HCT116 (cell line): ENCODE measurements at regions not wholly inside any gene's neighbourhood (a gene's known extent, or its start where the extent isn't known, plus 50 kb on each side); places are given as distances from the start of the nearest gene placed in this dataset.

Experiments
- ATAC-seq: fragments of 200-7000 bp; cut with Tn5 transposase; 2 replicates; pipeline ENCODE4 v1.9.1; 2020; ENCODE audit warnings: mild to moderate bottlenecking, moderate library complexity
- BruUV-seq: library from RNA; stranded (reverse); fragments of 400-500 nt; replicated peaks from 2 replicates; lab custom pipeline; 2021; lab: Mats Ljungman, UMichigan
- CTCF ChIA-PET: fragments of 300-600 bp; sonication (Branson Sonifier 250); formaldehyde crosslinking; loops from one replicate; lab custom pipeline; 2021; ENCODE audit warnings: antibody characterized with exemption; lab: Charles Lee
- POLR2A ChIA-PET: fragments of 300-600, 350-600 bp; sonication (Branson Sonifier 250); formaldehyde crosslinking; loops from one replicate; lab custom pipeline; 2021; ENCODE audit warnings: antibody characterized with exemption; lab: Charles Lee
- RAD21 ChIA-PET, 2 experiments: fragments of 300-600 bp; sonication (Branson Sonifier 250); formaldehyde crosslinking; loops; one replicate each; lab custom pipeline; 2023; ENCODE audit warnings: low total read pairs in 2 of 2; ENCODE audit not compliant: uncharacterized antibody in 2 of 2, unreplicated experiment in 2 of 2, low non-redundant PET in 1 of 2; lab: Charles Lee
- DNase-seq: peaks from one replicate; pipeline ENCODE4 v3.0.0-alpha.2; 2010; ENCODE audit warnings: low read depth, low spot score
- H2AFZ ChIP-seq: fragments of 200-600 bp; shearing (Covaris generic), sonication (generic); 2 replicates; pipeline ENCODE4 v1.6.1; 2017; ENCODE audit warnings: low read depth, mixed run types, mixed read lengths, antibody characterized with exemption, low read length; ENCODE audit not compliant: poor library complexity, severe bottlenecking
- H3K27ac ChIP-seq: 2 replicates; pipeline ENCODE4 v1.5.1; 2012; ENCODE audit warnings: low read depth, low read length
- H3K27me3 ChIP-seq: fragments of 200-600 bp; sonication (generic); 2 replicates; pipeline ENCODE4 v1.6.1; 2016; ENCODE audit warnings: mixed run types, low read length, mixed read lengths; ENCODE audit not compliant: insufficient read depth
- H3K36me3 ChIP-seq, 2 experiments: fragments of 200-500 bp in 1 of 2; fragments of 200-600 bp in 1 of 2; sonication (Bioruptor generic) in 1 of 2; sonication (generic) in 1 of 2; 2 replicates each; pipeline versions ENCODE4 v1.5.1 to v1.6.1; 2014 to 2016; ENCODE audit warnings: low read length in 2 of 2, inconsistent platforms in 1 of 2, mixed read lengths in 1 of 2, mixed run types in 1 of 2; ENCODE audit not compliant: insufficient read depth in 2 of 2, control insufficient read depth in 1 of 2
- H3K4me1 ChIP-seq, 2 experiments: fragments of 200-600 bp in 1 of 2; sonication (generic) in 1 of 2; 2 replicates each; pipeline versions ENCODE4 v1.5.1 to v1.6.1; 2012 to 2017; ENCODE audit warnings: low read length in 2 of 2, inconsistent platforms in 1 of 2, mild to moderate bottlenecking in 1 of 2, mixed read lengths in 1 of 2, mixed run types in 1 of 2, moderate library complexity in 1 of 2; ENCODE audit not compliant: insufficient read depth in 2 of 2, control insufficient read depth in 1 of 2
- H3K4me2 ChIP-seq: fragments of 200-600 bp; sonication (generic); 2 replicates; pipeline ENCODE4 v1.6.1; 2017; ENCODE audit warnings: mixed run types, low read length, mixed read lengths
- H3K4me3 ChIP-seq, 2 experiments: fragments of 200-600 bp in 1 of 2; sonication (generic) in 1 of 2; replicated peaks in 1 of 2; 2 replicates each; pipeline ENCODE4 v1.5.1; 2011 to 2016; ENCODE audit warnings: low read length in 2 of 2, control low read depth in 1 of 2, low read depth in 1 of 2, mild to moderate bottlenecking in 1 of 2, mixed read lengths in 1 of 2, mixed run types in 1 of 2
- H3K79me2 ChIP-seq: fragments of 200-600 bp; sonication (generic); 2 replicates; pipeline ENCODE4 v1.6.1; 2017; ENCODE audit warnings: mild to moderate bottlenecking, mixed run types, low read length, moderate library complexity, mixed read lengths; ENCODE audit not compliant: insufficient read depth
- H3K9ac ChIP-seq: fragments of 200-600 bp; sonication (generic); 2 replicates; pipeline ENCODE4 v1.6.1; 2016; ENCODE audit warnings: low read length, mixed read lengths
- H3K9me2 ChIP-seq: fragments of 200-600 bp; sonication (generic), shearing (Covaris generic); 2 replicates; pipeline ENCODE4 v1.6.1; 2017; ENCODE audit warnings: mixed run types, mild to moderate bottlenecking, moderate library complexity; ENCODE audit not compliant: insufficient read depth
- H3K9me3 ChIP-seq, 2 experiments: fragments of 200-500 bp in 1 of 2; fragments of 200-600 bp in 1 of 2; sonication (Bioruptor generic) in 1 of 2; sonication (generic) in 1 of 2; 2 replicates each; pipeline ENCODE4 v1.6.1; 2014 to 2017; ENCODE audit warnings: low read length in 2 of 2, mixed read lengths in 2 of 2, inconsistent platforms in 1 of 2, low read depth in 1 of 2, mild to moderate bottlenecking in 1 of 2, mixed run types in 1 of 2, moderate library complexity in 1 of 2; ENCODE audit not compliant: control insufficient read depth in 1 of 2, insufficient read depth in 1 of 2
- H4K20me1 ChIP-seq: fragments of 200-600 bp; sonication (generic), shearing (Covaris generic); 2 replicates; pipeline ENCODE4 v1.6.1; 2017; ENCODE audit warnings: mixed run types, mild to moderate bottlenecking, moderate library complexity; ENCODE audit not compliant: insufficient read depth
- CBX3 ChIP-seq: IDR thresholded peaks from 2 replicates; pipeline ENCODE4 v1.6.1; 2012; ENCODE audit warnings: low read depth
- ELF1 ChIP-seq: IDR thresholded peaks from 2 replicates; pipeline ENCODE4 v1.6.1; 2012; ENCODE audit warnings: low read depth, borderline replicate concordance
- EZH2 ChIP-seq: fragments of 200-600 bp; sonication (generic); IDR thresholded peaks from 2 replicates; pipeline ENCODE4 v1.6.1; 2017; ENCODE audit warnings: antibody characterized with exemption, mixed run types
- POLR2A ChIP-seq: IDR thresholded peaks from 2 replicates; pipeline ENCODE4 v1.7.0; 2011; ENCODE audit warnings: borderline replicate concordance; ENCODE audit not compliant: insufficient read depth, insufficient read length; ENCODE audit errors: extremely low read depth
- REST ChIP-seq: IDR thresholded peaks from 2 replicates; pipeline ENCODE4 v1.6.1; 2012; ENCODE audit warnings: low read depth
- TCF7L2 ChIP-seq: IDR thresholded peaks from 2 replicates; pipeline ENCODE4 v1.7.0; 2011; ENCODE audit warnings: borderline replicate concordance, inconsistent platforms; ENCODE audit not compliant: insufficient read depth, insufficient read length; ENCODE audit errors: extremely low read depth
- YY1 ChIP-seq: IDR thresholded peaks from 2 replicates; pipeline ENCODE4 v1.6.1; 2011; ENCODE audit warnings: low read length, low read depth, moderate library complexity, mild to moderate bottlenecking; ENCODE audit not compliant: insufficient replicate concordance; ENCODE audit errors: extremely low read depth
- intact Hi-C: fragments of 100-400 bp; cut with micrococcal nuclease; formaldehyde crosslinking; loops from 2 replicates; pipeline ENCODE4 v1.10.0; 2022
- TF ChIP-seq, protein P1 (sequence below): IDR thresholded peaks from 2 replicates; pipeline ENCODE4 v1.6.1; 2012

DNA sequence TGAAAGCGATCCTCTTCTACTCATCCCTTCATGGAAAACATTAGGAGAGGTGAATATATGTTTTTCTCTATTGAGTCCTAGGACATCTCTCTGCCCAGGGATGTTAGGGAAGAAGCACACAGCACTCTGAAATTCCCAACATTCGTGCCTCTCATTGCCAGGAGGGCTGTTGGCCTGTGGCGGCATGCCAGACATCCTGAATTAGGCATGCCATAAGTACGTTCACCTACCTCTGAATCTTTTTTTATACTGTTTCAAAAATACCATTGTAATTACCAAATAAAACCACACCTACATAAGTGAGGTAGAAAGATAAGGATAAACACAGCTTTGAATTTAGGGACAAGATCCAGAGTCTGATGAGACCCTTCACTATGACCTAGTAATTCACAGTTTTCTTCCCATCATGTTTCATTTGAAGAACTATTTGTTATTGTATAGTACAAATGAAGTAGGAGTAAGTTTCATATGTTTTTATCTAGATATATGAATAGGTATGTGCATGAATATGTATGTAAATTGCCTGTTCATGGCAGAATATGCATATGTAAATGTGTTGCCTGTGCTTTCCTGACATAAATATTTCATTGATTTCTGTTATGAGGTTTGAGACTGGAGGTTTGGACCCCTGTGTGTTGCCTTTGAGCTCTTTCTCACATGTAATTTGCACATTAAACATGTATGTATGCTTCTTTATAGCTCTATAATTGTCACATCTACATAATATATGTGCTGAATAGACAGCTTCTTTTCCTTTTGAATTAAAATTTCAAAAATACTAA, 66.6 kb upstream of the STAM2 start:
- CTCF ChIA-PET = no interaction called here
- ATAC-seq (no peak), DNase-seq (no peak)
- no TSS peak for BruUV-seq
- H3K4me3 ChIP-seq = no peak overlapping the region
- intact Hi-C loops = no loop called here
- H3K27me3 ChIP-seq = no peaks in the 10 kb centered on the region
- H3K79me2 ChIP-seq = no peaks in the 10 kb centered on the region
- TF ChIP-seq TCF7L2 = no peak
- TF ChIP-seq CBX3 = no peak
- TF ChIP-seq ELF1 = no peak
- no peak for TF ChIP-seq REST
- TF ChIP-seq EZH2 = no peak
- TF ChIP-seq, protein P1, sequence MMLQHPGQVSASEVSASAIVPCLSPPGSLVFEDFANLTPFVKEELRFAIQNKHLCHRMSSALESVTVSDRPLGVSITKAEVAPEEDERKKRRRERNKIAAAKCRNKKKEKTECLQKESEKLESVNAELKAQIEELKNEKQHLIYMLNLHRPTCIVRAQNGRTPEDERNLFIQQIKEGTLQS = no peak
- no peak for TF ChIP-seq YY1
- no peak for TF ChIP-seq POLR2A
- POLR2A ChIA-PET = no interaction called here
- no peaks in the 10 kb centered on the region for H3K9me2 ChIP-seq
- H3K9me3 ChIP-seq = peaks cover 4 to 10% of the 10 kb centered on the region in 2 experiments; a peak in 3 of 4 replicates
- H3K36me3 ChIP-seq = no peaks in the 10 kb centered on the region
- H4K20me1 ChIP-seq = no peaks in the 10 kb centered on the region
- H3K4me1 ChIP-seq = no peaks in the 10 kb centered on the region; a peak in 1 of 4 replicates
- no peak overlapping the region for H2AFZ ChIP-seq
- H3K9ac ChIP-seq = no peak overlapping the region
- no peak overlapping the region for H3K4me2 ChIP-seq
- no peak overlapping the region for H3K27ac ChIP-seq
- RAD21 ChIA-PET = no interaction called here
